Stimulated activated CD8-positive, alpha-beta memory T cell treated with anti-CD3 and anti-CD28 coated beads, Interleukin-7, amount 100 ng/mL, for 24 hours (primary cell): ENCODE measurements at regions not wholly inside any gene's neighbourhood (a gene's known extent, or its start where the extent isn't known, plus 50 kb on each side); places are given as distances from the start of the nearest gene placed in this dataset.
"Not testable (repeated sequence)": the region's sequence is repeated elsewhere in the genome, so short reads cannot be mapped to it uniquely, and the experiment has no call there.

Experiments
- DNase-seq: peaks from one replicate; pipeline ENCODE4 v3.0.0-alpha.2; 2020; ENCODE audit warnings: low read depth

- no peak for DNase-seq
These were observed 1984.1 kb upstream of the RAG2 start for GRCh38 chr11:38582151-38582550.

GRCh38 chr11:38577769-38578168 lies 1979.7 kb upstream of the RAG2 start:
- DNase-seq = no peak

- DNase-seq = no peak
These were observed 1964.5 kb upstream of the RAG2 start for GRCh38 chr11:38562562-38562961.

GRCh38 chr11:38553148-38553547 lies 1955.1 kb upstream of the RAG2 start:
- DNase-seq = no peak

GRCh38 chr11:38547462-38547861 lies 1949.4 kb upstream of the RAG2 start:
- no peak for DNase-seq

GRCh38 chr11:38543986-38544385 lies 1946.0 kb upstream of the RAG2 start:
- DNase-seq = no peak

- DNase-seq = no peak
These were observed 1945.3 kb upstream of the RAG2 start for GRCh38 chr11:38543311-38543710.

GRCh38 chr11:38538866-38539680 lies 1941.0 kb upstream of the RAG2 start:
- DNase-seq = no peak

GRCh38 chr11:38530226-38530625 lies 1932.2 kb upstream of the RAG2 start:
- no peak for DNase-seq

GRCh38 chr11:38524945-38525344 lies 1926.9 kb upstream of the RAG2 start:
- DNase-seq = no peak

- DNase-seq = no peak
These were observed 1920.0 kb upstream of the RAG2 start for GRCh38 chr11:38517991-38518390.

- DNase-seq = not testable (repeated sequence)
These were observed 1914.8 kb upstream of the RAG2 start for GRCh38 chr11:38512830-38513229.

- DNase-seq = no peak
These were observed 1912.0 kb upstream of the RAG2 start for GRCh38 chr11:38510041-38510440.

- DNase-seq = no peak
These were observed 1905.8 kb upstream of the RAG2 start for GRCh38 chr11:38503876-38504275.

- no peak for DNase-seq
These were observed 1900.7 kb upstream of the RAG2 start for GRCh38 chr11:38498721-38499120.

GRCh38 chr11:38491986-38492385 lies 1894.0 kb upstream of the RAG2 start:
- DNase-seq = no peak

GRCh38 chr11:38481391-38481790 lies 1883.4 kb upstream of the RAG2 start:
- DNase-seq = no peak

- DNase-seq = no peak
These were observed 1879.0 kb upstream of the RAG2 start for GRCh38 chr11:38476808-38477575.

GRCh38 chr11:38461751-38462150 lies 1863.7 kb upstream of the RAG2 start:
- DNase-seq = no peak

- no peak for DNase-seq
These were observed 1862.9 kb upstream of the RAG2 start for GRCh38 chr11:38460896-38461295.

- no peak for DNase-seq
These were observed 1862.4 kb upstream of the RAG2 start for GRCh38 chr11:38460429-38460828.

- DNase-seq = no peak
These were observed 1858.3 kb upstream of the RAG2 start for GRCh38 chr11:38456371-38456770.

- DNase-seq = no peak
These were observed 1850.2 kb upstream of the RAG2 start for GRCh38 chr11:38448284-38448683.
